Fibroblast of skin of back (primary cell): ENCODE measurements at regions not wholly inside any gene's neighbourhood (a gene's known extent, or its start where the extent isn't known, plus 50 kb on each side); places are given as distances from the start of the nearest gene placed in this dataset.

Experiments used
- DNase-seq: peaks from one replicate; pipeline ENCODE4 v3.0.0-alpha.2; 2013

- peak; percentile 26 for DNase-seq
Measured at GRCh38 chr3:16658004-16658924, 53.0 kb upstream of the DAZL start.

- no peak for DNase-seq
Measured at GRCh38 chr3:16658925-16659793, 53.9 kb upstream of the DAZL start.

GRCh38 chr3:16663854-16664712 is 58.9 kb upstream of the DAZL start:
- DNase-seq: no peak

GRCh38 chr3:16665282-16665741 is 60.1 kb upstream of the DAZL start:
- peak; percentile 84 for DNase-seq

- DNase-seq: peak; percentile 54
Measured at GRCh38 chr3:16666206-16666605, 61.0 kb upstream of the DAZL start.

GRCh38 chr3:16667633-16668032 is 62.4 kb upstream of the DAZL start:
- DNase-seq: no peak

GRCh38 chr3:16668776-16669545 is 63.7 kb upstream of the DAZL start:
- DNase-seq: no peak

GRCh38 chr3:16670191-16670590 is 65.0 kb upstream of the DAZL start:
- no peak for DNase-seq

- DNase-seq: no peak
Measured at GRCh38 chr3:16671690-16672089, 66.5 kb upstream of the DAZL start.

GRCh38 chr3:16673530-16673929 is 68.3 kb upstream of the DAZL start:
- no peak for DNase-seq

GRCh38 chr3:16675805-16676204 is 70.6 kb upstream of the DAZL start:
- DNase-seq: no peak

GRCh38 chr3:16686679-16687078 is 81.5 kb upstream of the DAZL start:
- DNase-seq: no peak

- DNase-seq: no peak
Measured at GRCh38 chr3:16687221-16687620, 82.0 kb upstream of the DAZL start.

- DNase-seq: no peak
Measured at GRCh38 chr3:16692486-16693344, 87.5 kb upstream of the DAZL start.

- DNase-seq: no peak
Measured at GRCh38 chr3:16693820-16694219, 88.6 kb upstream of the DAZL start.

GRCh38 chr3:16695710-16696109 is 90.5 kb upstream of the DAZL start:
- no peak for DNase-seq

GRCh38 chr3:16697443-16698147 is 92.4 kb upstream of the DAZL start:
- no peak for DNase-seq

GRCh38 chr3:16700651-16701050 is 95.4 kb upstream of the DAZL start:
- DNase-seq: no peak

GRCh38 chr3:16704941-16705340 is 99.7 kb upstream of the DAZL start:
- no peak for DNase-seq

GRCh38 chr3:16707260-16707659 is 102.0 kb upstream of the DAZL start:
- DNase-seq: no peak
